GM12878 (cell line): ENCODE measurements at regions not wholly inside any gene's neighbourhood (a gene's known extent, or its start where the extent isn't known, plus 50 kb on each side); places are given as distances from the start of the nearest gene placed in this dataset.

Experiments used
- ATAC-seq: fragments of 200-7000 bp; cut with Tn5 transposase; 3 replicates; pipeline ENCODE4 v1.9.1; 2020; ENCODE audit warnings: mild to moderate bottlenecking, moderate library complexity
- BruUV-seq: library from RNA; stranded (reverse); fragments of 400-500 nt; replicated peaks from 2 replicates; lab custom pipeline; 2021; lab: Mats Ljungman, UMichigan
- CTCF ChIA-PET: fragments of 300-600 bp; sonication (Branson Sonifier 250); formaldehyde crosslinking; extraction: SDS; loops from one replicate; lab custom pipeline; 2021; ENCODE audit warnings: inconsistent platforms; lab: Yijun Ruan, JAX
- POLR2A ChIA-PET: fragments of 350-600 bp; formaldehyde crosslinking; extraction: SDS; loops from one replicate; lab custom pipeline; 2021; ENCODE audit warnings: inconsistent platforms; lab: Charles Lee
- RAD21 ChIA-PET: fragments of 300-600 bp; sonication (Branson Sonifier 250); formaldehyde crosslinking; loops from one replicate; lab custom pipeline; 2023; ENCODE audit warnings: antibody characterized with exemption; ENCODE audit not compliant: unreplicated experiment; lab: Charles Lee
- SMC1A ChIA-PET: fragments of 300-600 bp; sonication (Branson Sonifier 250); formaldehyde crosslinking; loops from one replicate; lab custom pipeline; 2023; ENCODE audit not compliant: unreplicated experiment, uncharacterized antibody; lab: Charles Lee
- DNase-seq: peaks from one replicate; pipeline ENCODE4 v3.0.0-alpha.2; 2011; ENCODE audit warnings: low read depth, low spot score
- FAIRE-seq: peaks from 3 replicates; lab custom pipeline; 2011; peaks lifted over from hg19 to GRCh38; lab: Jason Lieb, UNC
- H2AFZ ChIP-seq: 2 replicates; pipeline ENCODE4 v1.6.0; 2011; ENCODE audit warnings: low read depth, low read length, control low read depth; ENCODE audit not compliant: control insufficient read depth
- H3K27ac ChIP-seq: 2 replicates; pipeline ENCODE4 v1.5.1; 2011; ENCODE audit warnings: control low read depth; ENCODE audit not compliant: control insufficient read depth, insufficient read depth
- H3K27me3 ChIP-seq, 2 experiments: replicated peaks in 1 of 2; 2 replicates each; pipeline versions ENCODE4 v1.6.0 to v1.6.1; 2011; ENCODE audit warnings: low read length in 1 of 2; ENCODE audit not compliant: control insufficient read depth in 2 of 2, insufficient read depth in 2 of 2
- H3K36me3 ChIP-seq, 2 experiments: 2 replicates each; pipeline ENCODE4 v1.5.1; 2011; ENCODE audit warnings: low read length in 1 of 2; ENCODE audit not compliant: control insufficient read depth in 2 of 2, insufficient read depth in 2 of 2
- H3K4me1 ChIP-seq: 2 replicates; pipeline ENCODE4 v1.6.1; 2011; ENCODE audit warnings: mild to moderate bottlenecking, low read length, moderate library complexity, mixed read lengths; ENCODE audit not compliant: control insufficient read depth, insufficient read depth
- H3K4me2 ChIP-seq: 2 replicates; pipeline ENCODE4 v1.6.0; 2011; ENCODE audit warnings: control low read depth; ENCODE audit not compliant: control insufficient read depth, insufficient read depth
- H3K4me3 ChIP-seq: fragments of 200-600 bp; sonication (generic); 2 replicates; pipeline ENCODE4 v1.5.1; 2016
- H3K79me2 ChIP-seq: 2 replicates; pipeline ENCODE4 v1.6.0; 2011; ENCODE audit warnings: low read length; ENCODE audit not compliant: control insufficient read depth, insufficient read depth
- H3K9ac ChIP-seq: 2 replicates; pipeline ENCODE4 v1.8.0; 2011; ENCODE audit warnings: low read length, control low read depth, mixed read lengths; ENCODE audit not compliant: control insufficient read depth, insufficient read depth
- H3K9me3 ChIP-seq: replicated peaks from 3 replicates; pipeline ENCODE4 v1.5.1; 2011; ENCODE audit warnings: mild to moderate bottlenecking, low read length; ENCODE audit not compliant: control insufficient read depth, insufficient read depth
- H4K20me1 ChIP-seq: 2 replicates; pipeline ENCODE4 v1.6.0; 2011; ENCODE audit not compliant: control insufficient read depth, insufficient read depth
- BCL3 ChIP-seq: IDR thresholded peaks from 2 replicates; pipeline ENCODE4 v1.6.1; 2011; ENCODE audit warnings: borderline replicate concordance, low read depth, mild to moderate bottlenecking, moderate library complexity, low read length; ENCODE audit not compliant: insufficient read depth, poor library complexity, severe bottlenecking
- HDAC2 ChIP-seq: fragments of 200-600 bp; sonication (generic); IDR thresholded peaks from 2 replicates; pipeline ENCODE4 v1.6.1; 2017
- HDAC6 ChIP-seq: fragments of 200-600 bp; sonication (generic); IDR thresholded peaks from one replicate; pipeline ENCODE4 v1.8.0; 2017; ENCODE audit warnings: antibody characterized with exemption; ENCODE audit not compliant: unreplicated experiment
- KDM1A ChIP-seq: fragments of 200-600 bp; sonication (generic); IDR thresholded peaks from 2 replicates; pipeline ENCODE4 v1.6.1; 2016; ENCODE audit warnings: borderline replicate concordance
- MEF2B ChIP-seq: fragments of 450-650 bp; IDR thresholded peaks from 2 replicates; pipeline ENCODE4 v1.6.1; 2018; ENCODE audit warnings: mild to moderate bottlenecking, moderate library complexity; ENCODE audit not compliant: partially characterized antibody, poor library complexity, severe bottlenecking
- MYB ChIP-seq: fragments of 150-350 bp; IDR thresholded peaks from 2 replicates; pipeline ENCODE4 v1.6.1; 2014; ENCODE audit warnings: mild to moderate bottlenecking, low read depth, low read length, borderline replicate concordance
- MYC ChIP-seq: IDR thresholded peaks from 2 replicates; pipeline ENCODE4 v1.6.1; 2011; ENCODE audit warnings: mild to moderate bottlenecking, low read length, moderate library complexity, inconsistent platforms; ENCODE audit not compliant: insufficient read depth, insufficient replicate concordance, insufficient read length, severe bottlenecking
- NRF1 ChIP-seq: conservative IDR thresholded peaks from 2 replicates; pipeline ENCODE4 v1.6.1; 2011; ENCODE audit warnings: mild to moderate bottlenecking, low read depth, low read length, improper control_type of control experiment
- RAD21 ChIP-seq: IDR thresholded peaks from 2 replicates; pipeline ENCODE4 v1.6.1; 2011; ENCODE audit warnings: mild to moderate bottlenecking, low read depth, low read length, moderate library complexity; ENCODE audit not compliant: insufficient read depth
- SMAD1 ChIP-seq: fragments of 450-650 bp; IDR thresholded peaks from 2 replicates; pipeline ENCODE4 v1.6.1; 2018; ENCODE audit warnings: mild to moderate bottlenecking, low read depth; ENCODE audit not compliant: partially characterized antibody
- SMAD5 ChIP-seq: IDR thresholded peaks from 2 replicates; pipeline ENCODE4 v1.6.1; 2016; ENCODE audit warnings: antibody characterized with exemption, low read depth
- SMC3 ChIP-seq: IDR thresholded peaks from 2 replicates; pipeline ENCODE4 v1.6.1; 2011; ENCODE audit warnings: low read length, improper control_type of control experiment, borderline replicate concordance
- TARDBP ChIP-seq: IDR thresholded peaks from 2 replicates; pipeline ENCODE4 v1.6.1; 2016; ENCODE audit warnings: borderline replicate concordance
- WRNIP1 ChIP-seq: IDR thresholded peaks from 2 replicates; pipeline ENCODE4 v1.6.1; 2011; ENCODE audit warnings: low read depth, low read length, improper control_type of control experiment, borderline replicate concordance
- ZBTB11 ChIP-seq: fragments of 450-650 bp; formaldehyde crosslinking; IDR thresholded peaks from 2 replicates; pipeline ENCODE4 v1.5.0; 2022; ENCODE audit warnings: mild to moderate bottlenecking, missing genetic modification characterization
- ZBTB33 ChIP-seq: fragments of 450-650 bp; IDR thresholded peaks from 2 replicates; pipeline ENCODE4 v1.6.1; 2017; ENCODE audit warnings: mild to moderate bottlenecking
- ZNF217 ChIP-seq: fragments of 450-650 bp; IDR thresholded peaks from 2 replicates; pipeline ENCODE4 v1.6.1; 2017; ENCODE audit warnings: antibody characterized with exemption, mild to moderate bottlenecking
- ZSCAN29 ChIP-seq: fragments of 450-650 bp; IDR thresholded peaks from 2 replicates; pipeline ENCODE4 v1.6.1; 2017; ENCODE audit warnings: mild to moderate bottlenecking, moderate library complexity
- WGBS: methylation state at CpG from one replicate; pipeline ENCODE4 v1.1.6; 2016; ENCODE audit warnings: low lambda C conversion rate; ENCODE audit not compliant: insufficient replicate concordance, insufficient coverage; ENCODE audit errors: missing lambda C conversion rate; 5-methylcytosine and 5-hydroxymethylcytosine counted together
- in situ Hi-C: fragments of 300-500 bp; cut with MboI; formaldehyde crosslinking; loops from 9 replicates; pipeline ENCODE4 v1.14.3; 2018; ENCODE audit warnings: mixed read lengths
- intact Hi-C: fragments of 100-400 bp; cut with micrococcal nuclease; formaldehyde crosslinking; loops from one replicate; pipeline ENCODE4 v1.14.2; 2022; ENCODE audit not compliant: unreplicated experiment

GRCh38 chr17:14947671-14948070 lies 317.5 kb downstream of the PMP22 start (continued):
- TF ChIP-seq ZBTB33, result no peak
- no peak for TF ChIP-seq SMAD1
- no peak for TF ChIP-seq SMAD5

GRCh38 chr17:14946481-14946880 lies 318.6 kb downstream of the PMP22 start:
- DNase-seq (no peak), ATAC-seq (no peak), FAIRE-seq (no peak)
- Histone ChIP-seq H3K79me2 (no peaks in the 10 kb centered on the region), H4K20me1 (no peaks in the 10 kb centered on the region), H3K4me2 (no peak overlapping the region), H3K9me3 (no peaks in the 10 kb centered on the region), H3K9ac (no peak overlapping the region), H3K4me3 (no peak overlapping the region), H3K27ac (no peak overlapping the region), H3K4me1 (no peaks in the 10 kb centered on the region), H3K36me3 (no peaks in the 10 kb centered on the region), H2AFZ (no peak overlapping the region), H3K27me3 (no peaks in the 10 kb centered on the region)
- RAD21 ChIA-PET, result no interaction called here
- CTCF ChIA-PET, result no interaction called here
- WGBS, result 22% methylated on average over 7 of the region's 7 CpGs
- intact Hi-C loops, result no loop called here
- in situ Hi-C loops, result no loop called here
- POLR2A ChIA-PET, result no interaction called here
- no TSS peak for BruUV-seq
- SMC1A ChIA-PET, result interaction anchor here (1.2 kb wide), 1 partner anchor 9 kb away, joined by 3 read pairs; no protein-coding TSS in a partner anchor
- TF ChIP-seq MEF2B, result no peak
- no peak for TF ChIP-seq TARDBP
- TF ChIP-seq BCL3, result no peak
- TF ChIP-seq NRF1, result no peak
- TF ChIP-seq HDAC6, result no peak
- TF ChIP-seq WRNIP1, result no peak
- no peak for TF ChIP-seq KDM1A
- no peak for TF ChIP-seq ZNF217
- no peak for TF ChIP-seq MYC
- no peak for TF ChIP-seq ZBTB11
- TF ChIP-seq HDAC2, result no peak
- TF ChIP-seq MYB, result no peak
- TF ChIP-seq ZSCAN29, result no peak
- no peak for TF ChIP-seq SMAD5
- no peak for TF ChIP-seq SMC3
- no peak for TF ChIP-seq RAD21
